SK-N-SH (cell line): ENCODE measurements at regions not wholly inside any gene's neighbourhood (a gene's known extent, or its start where the extent isn't known, plus 50 kb on each side); places are given as distances from the start of the nearest gene placed in this dataset.

Experiments used
- CTCF ChIA-PET: fragments of 300-600, 350-600 bp; formaldehyde crosslinking; extraction: SDS; loops from one replicate; lab custom pipeline; 2021; lab: Yijun Ruan, JAX
- POLR2A ChIA-PET: fragments of 350-600 bp; sonication (Branson Sonifier 250); formaldehyde crosslinking; extraction: SDS; loops from one replicate; lab custom pipeline; 2020; ENCODE audit warnings: antibody characterized with exemption, inconsistent platforms; lab: Yijun Ruan, JAX
- DNase-seq: peaks from one replicate; pipeline ENCODE4 v3.0.0; 2012
- H2AFZ ChIP-seq: fragments of 200-600 bp; sonication (generic); 2 replicates; pipeline ENCODE4 v1.8.1; 2016; ENCODE audit warnings: antibody characterized with exemption, mild to moderate bottlenecking, low read depth
- H3F3A ChIP-seq: fragments of 200-600 bp; sonication (generic); replicated peaks from 2 replicates; pipeline ENCODE3; 2016; ENCODE audit warnings: antibody characterized with exemption, mild to moderate bottlenecking; ENCODE audit not compliant: insufficient read depth
- H3K27ac ChIP-seq, 2 experiments: fragments of 200-500 bp in 1 of 2; fragments of 200-600 bp in 1 of 2; sonication (Bioruptor generic) in 1 of 2; sonication (generic), shearing (Covaris generic) in 1 of 2; 2 replicates each; pipeline versions ENCODE4 v1.5.1 to v1.6.1; 2014 to 2016; ENCODE audit warnings: low read depth in 2 of 2, inconsistent platforms in 1 of 2, low read length in 1 of 2, mild to moderate bottlenecking in 1 of 2, mixed read lengths in 1 of 2
- H3K27me3 ChIP-seq: fragments of 200-600 bp; sonication (generic), shearing (Covaris generic); 2 replicates; pipeline ENCODE4 v1.6.1; 2016; ENCODE audit warnings: mixed run types; ENCODE audit not compliant: insufficient read depth
- H3K36me3 ChIP-seq, 2 experiments: fragments of 200-500 bp in 1 of 2; fragments of 200-600 bp in 1 of 2; sonication (Bioruptor generic) in 1 of 2; sonication (generic) in 1 of 2; replicated peaks in 1 of 2; 2 replicates each; pipeline versions ENCODE3 to v1.5.1; 2014 to 2016; ENCODE audit warnings: low read length in 1 of 2, mild to moderate bottlenecking in 1 of 2; ENCODE audit not compliant: insufficient read depth in 2 of 2, control insufficient read depth in 1 of 2
- H3K4me1 ChIP-seq, 2 experiments: fragments of 200-500 bp in 1 of 2; fragments of 200-600 bp in 1 of 2; sonication (Bioruptor generic) in 1 of 2; sonication (generic), shearing (Covaris generic) in 1 of 2; 2 replicates each; pipeline versions ENCODE4 v1.5.1 to v1.6.1; 2014 to 2016; ENCODE audit warnings: low read depth in 1 of 2, low read length in 1 of 2, mixed run types in 1 of 2; ENCODE audit not compliant: insufficient read depth in 2 of 2, control insufficient read depth in 1 of 2
- H3K4me2 ChIP-seq: fragments of 200-600 bp; sonication (generic), shearing (Covaris generic); 2 replicates; pipeline ENCODE4 v1.6.1; 2017; ENCODE audit warnings: mixed run types
- H3K4me3 ChIP-seq, 2 experiments: fragments of 200-500 bp in 1 of 2; fragments of 200-600 bp in 1 of 2; sonication (Bioruptor generic) in 1 of 2; sonication (generic), shearing (Covaris generic) in 1 of 2; 2 replicates each; pipeline versions ENCODE4 v1.5.1 to v1.8.1; 2014 to 2016; ENCODE audit warnings: low read depth in 2 of 2, inconsistent platforms in 1 of 2, low read length in 1 of 2, mild to moderate bottlenecking in 1 of 2, mixed read lengths in 1 of 2, moderate library complexity in 1 of 2
- H3K79me2 ChIP-seq: fragments of 200-600 bp; sonication (generic); 2 replicates; pipeline ENCODE4 v1.8.1; 2017; ENCODE audit warnings: mild to moderate bottlenecking; ENCODE audit not compliant: insufficient read depth
- H3K9ac ChIP-seq: fragments of 200-600 bp; sonication (generic); 2 replicates; pipeline ENCODE4 v1.6.1; 2017; ENCODE audit warnings: mixed run types
- H3K9me2 ChIP-seq: fragments of 200-600 bp; sonication (generic); 2 replicates; pipeline ENCODE4 v1.6.1; 2017; ENCODE audit warnings: mixed run types
- H3K9me3 ChIP-seq: fragments of 200-600 bp; sonication (generic); 2 replicates; pipeline ENCODE4 v1.6.1; 2017; ENCODE audit warnings: mixed run types, mild to moderate bottlenecking, moderate library complexity
- H4K20me1 ChIP-seq: fragments of 200-600 bp; sonication (generic); 2 replicates; pipeline ENCODE4 v1.6.1; 2017; ENCODE audit warnings: mild to moderate bottlenecking, mixed run types; ENCODE audit not compliant: insufficient read depth
- ELF1 ChIP-seq: IDR thresholded peaks from 2 replicates; pipeline ENCODE4 v1.4.0; 2012
- EZH2phosphoT487 ChIP-seq: fragments of 200-600 bp; sonication (generic); IDR thresholded peaks from 2 replicates; pipeline ENCODE4 v1.6.1; 2017; ENCODE audit warnings: low read depth, mixed run types, mild to moderate bottlenecking, antibody characterized with exemption, moderate library complexity, borderline replicate concordance
- FOSL2 ChIP-seq: IDR thresholded peaks from 2 replicates; pipeline ENCODE4 v1.4.0; 2012; ENCODE audit warnings: low read depth, mild to moderate bottlenecking, moderate library complexity, borderline replicate concordance
- FOXJ3 ChIP-seq: sonication (generic); formaldehyde crosslinking; IDR thresholded peaks from 2 replicates; pipeline ENCODE4 v1.5.1; 2020; ENCODE audit warnings: mild to moderate bottlenecking, missing genetic modification reagents
- FOXM1 ChIP-seq: IDR thresholded peaks from 2 replicates; pipeline ENCODE4 v1.4.0; 2012; ENCODE audit warnings: low read depth, mild to moderate bottlenecking
- GABPA ChIP-seq: IDR thresholded peaks from 2 replicates; pipeline ENCODE4 v1.4.0; 2012; ENCODE audit warnings: low read depth, mild to moderate bottlenecking
- GATA2 ChIP-seq: sonication (generic); formaldehyde crosslinking; IDR thresholded peaks from 2 replicates; pipeline ENCODE4 v1.5.0; 2020; ENCODE audit warnings: mild to moderate bottlenecking, missing genetic modification reagents
- IRF3 ChIP-seq: fragments of 150-350 bp; IDR thresholded peaks from 2 replicates; pipeline ENCODE4 v1.6.1; 2016; ENCODE audit warnings: mild to moderate bottlenecking, low read depth, low read length
- MEF2A ChIP-seq: IDR thresholded peaks from 2 replicates; pipeline ENCODE4 v1.4.0; 2012; ENCODE audit warnings: low read depth, borderline replicate concordance
- NFIC ChIP-seq: IDR thresholded peaks from 2 replicates; pipeline ENCODE4 v1.4.0; 2012; ENCODE audit warnings: borderline replicate concordance
- NRF1 ChIP-seq: IDR thresholded peaks from 2 replicates; pipeline ENCODE4 v1.6.1; 2012; ENCODE audit warnings: low read depth, mild to moderate bottlenecking, low read length
- PBX3 ChIP-seq: IDR thresholded peaks from 2 replicates; pipeline ENCODE4; 2012
- RAD21 ChIP-seq: IDR thresholded peaks from 2 replicates; pipeline ENCODE4 v1.6.1; 2012; ENCODE audit warnings: mild to moderate bottlenecking, low read length
- REST ChIP-seq: IDR thresholded peaks from 2 replicates; pipeline ENCODE4 v1.6.1; 2012; ENCODE audit warnings: mild to moderate bottlenecking, low read depth, low read length, moderate library complexity
- RFX5 ChIP-seq: IDR thresholded peaks from 2 replicates; pipeline ENCODE4 v1.6.1; 2012; ENCODE audit warnings: mild to moderate bottlenecking, improper control_type of control experiment, low read length
- SIN3A ChIP-seq: IDR thresholded peaks from 2 replicates; pipeline ENCODE4 v1.6.1; 2012; ENCODE audit warnings: low read depth, mild to moderate bottlenecking, low read length, moderate library complexity, borderline replicate concordance
- SMC3 ChIP-seq: IDR thresholded peaks from 2 replicates; pipeline ENCODE4 v1.6.1; 2012; ENCODE audit warnings: low read depth, low read length, improper control_type of control experiment
- TCF12 ChIP-seq: IDR thresholded peaks from 2 replicates; pipeline ENCODE4 v1.4.0; 2012
- TEAD4 ChIP-seq: IDR thresholded peaks from 2 replicates; pipeline ENCODE4 v1.4.0; 2012; ENCODE audit warnings: mild to moderate bottlenecking, borderline replicate concordance; ENCODE audit not compliant: insufficient read depth
- USF1 ChIP-seq: IDR thresholded peaks from 2 replicates; pipeline ENCODE4 v1.4.0; 2012; ENCODE audit warnings: low read depth, borderline replicate concordance
- USF2 ChIP-seq: fragments of 150-350 bp; IDR thresholded peaks from 2 replicates; pipeline ENCODE4 v1.6.1; 2017; ENCODE audit warnings: antibody characterized with exemption, low read length, low read depth, borderline replicate concordance
- YY1 ChIP-seq: IDR thresholded peaks from 2 replicates; pipeline ENCODE4 v1.4.0; 2012; ENCODE audit warnings: low read depth, mild to moderate bottlenecking
- WGBS: methylation state at CpG from one replicate; pipeline ENCODE4 v1.1.6; 2017; ENCODE audit warnings: low lambda C conversion rate; 5-methylcytosine and 5-hydroxymethylcytosine counted together

- Histone ChIP-seq H4K20me1 (no peaks in the 10 kb centered on the region), H3K9me3 (no peaks in the 10 kb centered on the region), H3K27ac (no peak overlapping the region), H3K9me2 (no peaks in the 10 kb centered on the region), H3K9ac (no peak overlapping the region)
- TF ChIP-seq GATA2 (no peak), MEF2A (no peak), FOXM1 (no peak), GABPA (no peak), USF1 (no peak), TCF12 (no peak), NRF1 (no peak), USF2 (no peak), IRF3 (no peak), EZH2phosphoT487 (no peak), FOXJ3 (no peak), ELF1 (no peak)
- TF ChIP-seq, all 33 proteins: peak for 0
- H3K4me1 ChIP-seq: no peaks in the 10 kb centered on the region
- H3F3A ChIP-seq: no peaks in the 10 kb centered on the region
- ChIA-PET CTCF (no interaction called here), POLR2A (no interaction called here)
- H3K27me3 ChIP-seq: no peaks in the 10 kb centered on the region
- no peak overlapping the region for H3K4me3 ChIP-seq
- 33% methylated on average over 3 of the region's 3 CpGs for WGBS
- no peaks in the 10 kb centered on the region for H3K36me3 ChIP-seq
- DNase-seq: no peak
- H2AFZ ChIP-seq: no peak overlapping the region
- no peaks in the 10 kb centered on the region for H3K79me2 ChIP-seq
- no peak overlapping the region for H3K4me2 ChIP-seq
These were observed 1856.1 kb downstream of the OLFM4 start for GRCh38 chr13:54884682-54885081.

- no peaks in the 10 kb centered on the region for H3K27me3 ChIP-seq
- H3K4me3 ChIP-seq: no peak overlapping the region
- H3K9me2 ChIP-seq: no peaks in the 10 kb centered on the region
- H3K4me1 ChIP-seq: no peaks in the 10 kb centered on the region
- no peak overlapping the region for H2AFZ ChIP-seq
- no peaks in the 10 kb centered on the region for H3K79me2 ChIP-seq
- H3K27ac ChIP-seq: no peak overlapping the region
- H3K9ac ChIP-seq: no peak overlapping the region
- H3F3A ChIP-seq: no peaks in the 10 kb centered on the region
- no peak for DNase-seq
- H3K9me3 ChIP-seq: no peaks in the 10 kb centered on the region
- 3% methylated on average over 2 of the region's 2 CpGs for WGBS
- H4K20me1 ChIP-seq: no peaks in the 10 kb centered on the region
- no peaks in the 10 kb centered on the region for H3K36me3 ChIP-seq
- ChIA-PET POLR2A (no interaction called here), CTCF (no interaction called here)
- no peak overlapping the region for H3K4me2 ChIP-seq
- TF ChIP-seq SIN3A: no peak
- TF ChIP-seq REST: no peak
- no peak for TF ChIP-seq RAD21
- TF ChIP-seq ELF1: no peak
- TF ChIP-seq PBX3: no peak
- no peak for TF ChIP-seq FOSL2
- no peak for TF ChIP-seq FOXM1
- TF ChIP-seq YY1: no peak
- TF ChIP-seq SMC3: no peak
- no peak for TF ChIP-seq EZH2phosphoT487
- no peak for TF ChIP-seq TEAD4
- TF ChIP-seq RFX5: no peak
- TF ChIP-seq USF1: no peak
- no peak for TF ChIP-seq NFIC
- TF ChIP-seq NRF1: no peak
These were observed 1862.4 kb downstream of the OLFM4 start for GRCh38 chr13:54890976-54891375.
